Smooth muscle cell (in vitro differentiated cells): ENCODE measurements at regions not wholly inside any gene's neighbourhood (a gene's known extent, or its start where the extent isn't known, plus 50 kb on each side); places are given as distances from the start of the nearest gene placed in this dataset.

Source experiments
- DNase-seq: peaks from one replicate; lab custom pipeline; 2025; ENCODE audit not compliant: unreplicated experiment; lab: John Stamatoyannopoulos, UW
- H2AFZ ChIP-seq: fragments of 200-600 bp; sonication (generic); 2 replicates; pipeline ENCODE4 v1.6.0; 2016; ENCODE audit warnings: antibody characterized with exemption, low read depth, mild to moderate bottlenecking
- H3F3A ChIP-seq: fragments of 200-600 bp; sonication (generic); 2 replicates; pipeline ENCODE4 v1.6.0; 2017; ENCODE audit warnings: antibody characterized with exemption, low read depth
- H3K27ac ChIP-seq: fragments of 200-600 bp; sonication (generic); 2 replicates; pipeline ENCODE4 v1.5.1; 2016; ENCODE audit warnings: low read depth, mild to moderate bottlenecking
- H3K27me3 ChIP-seq: fragments of 200-600 bp; sonication (generic); 2 replicates; pipeline ENCODE4 v1.6.1; 2016; ENCODE audit warnings: low read depth, mild to moderate bottlenecking
- H3K36me3 ChIP-seq: fragments of 200-600 bp; sonication (generic); 2 replicates; pipeline ENCODE4 v1.5.1; 2016; ENCODE audit warnings: low read depth
- H3K4me1 ChIP-seq: fragments of 200-600 bp; sonication (generic); 2 replicates; pipeline ENCODE4 v1.5.1; 2016; ENCODE audit warnings: low read depth
- H3K4me2 ChIP-seq: fragments of 200-600 bp; sonication (generic); 2 replicates; pipeline ENCODE4 v1.6.0; 2016; ENCODE audit warnings: mild to moderate bottlenecking
- H3K4me3 ChIP-seq: fragments of 200-600 bp; sonication (generic); 2 replicates; pipeline ENCODE4 v1.5.1; 2016; ENCODE audit warnings: mild to moderate bottlenecking
- H3K79me2 ChIP-seq: fragments of 200-600 bp; sonication (generic); 2 replicates; pipeline ENCODE4 v1.6.0; 2016; ENCODE audit warnings: low read depth, mild to moderate bottlenecking
- H3K9ac ChIP-seq: fragments of 200-600 bp; sonication (generic); 2 replicates; pipeline ENCODE4 v1.6.0; 2016; ENCODE audit warnings: low read depth
- H3K9me3 ChIP-seq: fragments of 200-600 bp; sonication (generic); replicated peaks from 2 replicates; pipeline ENCODE4 v1.5.1; 2016; ENCODE audit warnings: low read depth
- H4K20me1 ChIP-seq: fragments of 200-600 bp; sonication (generic); 2 replicates; pipeline ENCODE4 v1.6.0; 2016; ENCODE audit warnings: low read depth
- WGBS: methylation state at CpG from one replicate; pipeline ENCODE4 v1.1.7; 2016; ENCODE audit warnings: low lambda C conversion rate; 5-methylcytosine and 5-hydroxymethylcytosine counted together
- TF ChIP-seq, protein P1 (sequence below): fragments of 200-600 bp; sonication (generic); IDR thresholded peaks from 2 replicates; pipeline ENCODE4 v1.5.1; 2017; ENCODE audit warnings: borderline replicate concordance, mild to moderate bottlenecking, antibody characterized with exemption; ENCODE audit not compliant: insufficient read depth, poor library complexity, severe bottlenecking

DNA sequence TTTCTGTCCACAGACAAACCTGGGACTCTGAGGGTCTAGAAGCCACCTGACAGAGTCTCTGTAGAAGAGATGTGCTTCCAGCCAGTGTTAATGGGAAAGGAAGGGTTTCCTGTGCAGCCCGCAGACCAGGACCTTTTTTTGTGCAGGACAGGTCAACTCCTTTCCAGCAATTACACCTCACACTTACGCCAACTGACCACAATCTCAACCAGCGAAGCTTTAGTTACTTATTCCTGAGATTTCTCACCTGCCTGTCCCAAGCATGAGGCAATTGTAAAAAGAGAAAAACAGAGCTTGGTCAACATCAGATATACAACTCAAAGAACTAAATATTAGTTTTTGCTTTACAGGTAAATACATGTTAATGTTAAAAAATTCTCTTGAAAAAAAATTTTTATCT is 393.8 kb upstream of the ID4 start:
- H3K27ac ChIP-seq = no peak overlapping the region
- H3K4me2 ChIP-seq = no peak overlapping the region
- no peaks in the 10 kb centered on the region for H3K4me1 ChIP-seq
- H3K9ac ChIP-seq = no peak overlapping the region
- H3F3A ChIP-seq = no peaks in the 10 kb centered on the region
- DNase-seq = no peak
- 89% methylated on average over 3 of the region's 3 CpGs for WGBS
- no peaks in the 10 kb centered on the region for H3K9me3 ChIP-seq
- no peaks in the 10 kb centered on the region for H3K27me3 ChIP-seq
- H3K79me2 ChIP-seq = no peaks in the 10 kb centered on the region
- H4K20me1 ChIP-seq = no peaks in the 10 kb centered on the region
- TF ChIP-seq, protein P1, sequence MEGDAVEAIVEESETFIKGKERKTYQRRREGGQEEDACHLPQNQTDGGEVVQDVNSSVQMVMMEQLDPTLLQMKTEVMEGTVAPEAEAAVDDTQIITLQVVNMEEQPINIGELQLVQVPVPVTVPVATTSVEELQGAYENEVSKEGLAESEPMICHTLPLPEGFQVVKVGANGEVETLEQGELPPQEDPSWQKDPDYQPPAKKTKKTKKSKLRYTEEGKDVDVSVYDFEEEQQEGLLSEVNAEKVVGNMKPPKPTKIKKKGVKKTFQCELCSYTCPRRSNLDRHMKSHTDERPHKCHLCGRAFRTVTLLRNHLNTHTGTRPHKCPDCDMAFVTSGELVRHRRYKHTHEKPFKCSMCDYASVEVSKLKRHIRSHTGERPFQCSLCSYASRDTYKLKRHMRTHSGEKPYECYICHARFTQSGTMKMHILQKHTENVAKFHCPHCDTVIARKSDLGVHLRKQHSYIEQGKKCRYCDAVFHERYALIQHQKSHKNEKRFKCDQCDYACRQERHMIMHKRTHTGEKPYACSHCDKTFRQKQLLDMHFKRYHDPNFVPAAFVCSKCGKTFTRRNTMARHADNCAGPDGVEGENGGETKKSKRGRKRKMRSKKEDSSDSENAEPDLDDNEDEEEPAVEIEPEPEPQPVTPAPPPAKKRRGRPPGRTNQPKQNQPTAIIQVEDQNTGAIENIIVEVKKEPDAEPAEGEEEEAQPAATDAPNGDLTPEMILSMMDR = no peak
- H3K36me3 ChIP-seq = no peaks in the 10 kb centered on the region
- H2AFZ ChIP-seq = no peak overlapping the region
- H3K4me3 ChIP-seq = no peak overlapping the region

DNA sequence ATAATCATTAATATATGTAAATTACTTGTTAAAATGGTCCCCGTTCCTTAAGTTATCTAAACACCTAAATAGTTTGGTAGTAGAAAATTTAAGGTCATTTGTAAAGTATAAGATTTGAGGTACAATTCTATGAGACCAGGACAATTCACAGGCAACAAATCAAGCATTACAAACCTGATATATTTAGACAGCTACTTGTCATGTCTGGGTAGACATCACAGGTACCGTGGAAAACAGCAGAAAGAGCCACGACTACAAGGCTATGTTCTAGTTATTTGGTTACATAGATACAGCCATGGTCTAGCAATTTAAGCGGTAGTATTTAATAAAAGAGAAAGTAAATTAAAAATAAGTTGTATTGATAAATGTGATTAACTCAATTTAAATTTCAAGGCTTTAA is 393.1 kb upstream of the ID4 start:
- Histone ChIP-seq H3K4me2 (no peak overlapping the region), H3K36me3 (no peaks in the 10 kb centered on the region), H3K4me3 (no peak overlapping the region), H3F3A (no peaks in the 10 kb centered on the region), H3K79me2 (no peaks in the 10 kb centered on the region), H4K20me1 (no peaks in the 10 kb centered on the region), H2AFZ (no peak overlapping the region), H3K27ac (no peak overlapping the region), H3K27me3 (no peaks in the 10 kb centered on the region), H3K4me1 (no peaks in the 10 kb centered on the region), H3K9me3 (no peaks in the 10 kb centered on the region), H3K9ac (no peak overlapping the region)
- WGBS = 72% methylated on average over 4 of the region's 4 CpGs
- TF ChIP-seq, protein P1 = no peak
- no peak for DNase-seq

DNA sequence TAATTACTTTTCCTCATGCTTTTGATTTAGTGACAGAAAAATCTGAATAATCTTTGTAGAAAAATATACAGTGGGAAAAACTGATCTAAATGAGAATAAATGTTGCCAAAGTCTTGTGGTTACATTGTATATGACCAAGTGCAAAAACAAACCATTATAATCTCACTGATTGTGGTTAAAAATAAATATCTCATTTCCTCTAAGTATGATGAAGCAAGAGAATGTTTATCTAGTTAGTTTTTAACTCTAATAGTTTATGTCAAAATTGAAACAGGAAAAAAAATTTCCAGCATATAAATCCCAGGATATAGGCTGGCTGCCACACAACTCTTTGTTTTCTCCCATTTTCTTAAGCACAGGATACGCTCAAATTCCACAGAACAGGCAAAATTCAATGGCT is 392.7 kb upstream of the ID4 start:
- H2AFZ ChIP-seq = no peak overlapping the region
- H3K27ac ChIP-seq = no peak overlapping the region
- H3K27me3 ChIP-seq = no peaks in the 10 kb centered on the region
- H3K4me1 ChIP-seq = no peaks in the 10 kb centered on the region
- H3F3A ChIP-seq = no peaks in the 10 kb centered on the region
- WGBS = 89% methylated on average over 1 of the region's 1 CpG
- H3K36me3 ChIP-seq = no peaks in the 10 kb centered on the region
- TF ChIP-seq, protein P1 = no peak
- no peaks in the 10 kb centered on the region for H3K79me2 ChIP-seq
- no peak overlapping the region for H3K4me3 ChIP-seq
- no peak for DNase-seq
- H3K9ac ChIP-seq = no peak overlapping the region
- H3K4me2 ChIP-seq = no peak overlapping the region
- no peaks in the 10 kb centered on the region for H3K9me3 ChIP-seq
- no peaks in the 10 kb centered on the region for H4K20me1 ChIP-seq

DNA sequence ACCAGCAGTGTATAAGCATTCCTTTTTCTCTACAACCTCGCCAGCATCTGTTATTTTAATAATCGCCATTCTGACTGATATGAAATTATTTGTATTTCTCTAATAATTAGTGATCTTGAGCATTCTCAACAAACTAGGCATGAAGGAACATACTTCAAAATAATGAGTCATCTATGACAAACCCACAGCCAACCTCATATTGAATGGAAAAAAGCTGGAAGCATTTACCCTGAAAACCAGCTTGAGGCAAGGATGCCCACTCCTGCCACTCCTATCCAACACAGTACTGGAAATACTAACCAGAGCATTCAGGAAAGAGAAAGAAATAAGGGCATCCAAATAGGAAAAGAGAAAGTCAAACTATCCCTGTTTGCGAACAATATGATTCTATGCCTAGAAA is 390.6 kb upstream of the ID4 start:
- Histone ChIP-seq H3F3A (no peaks in the 10 kb centered on the region), H3K27me3 (no peaks in the 10 kb centered on the region), H3K4me2 (no peak overlapping the region), H3K27ac (no peak overlapping the region), H3K36me3 (no peaks in the 10 kb centered on the region), H3K4me3 (no peak overlapping the region), H3K9ac (no peak overlapping the region), H3K9me3 (no peaks in the 10 kb centered on the region), H4K20me1 (no peaks in the 10 kb centered on the region), H3K79me2 (no peaks in the 10 kb centered on the region), H3K4me1 (no peaks in the 10 kb centered on the region), H2AFZ (no peak overlapping the region)
- 96% methylated on average over 3 of the region's 3 CpGs for WGBS
- TF ChIP-seq, protein P1 = no peak
- DNase-seq = no peak
